Duodenal mucosa (tissue), 2 donors: ENCODE measurements at regions not wholly inside any gene's neighbourhood (a gene's known extent, or its start where the extent isn't known, plus 50 kb on each side); places are given as distances from the start of the nearest gene placed in this dataset.

ENCODE experiments used
- H3K27ac ChIP-seq: one replicate; pipeline ENCODE4 v1.7.0; 2013; ENCODE audit warnings: low read depth, low read length
- H3K27me3 ChIP-seq, 2 donors: one replicate each; pipeline ENCODE4 v1.7.0; 2013; ENCODE audit warnings: low read length in 2 of 2, control low read depth in 1 of 2; ENCODE audit not compliant: insufficient read depth in 2 of 2, control insufficient read depth in 1 of 2
- H3K36me3 ChIP-seq, 2 donors: one replicate each; pipeline ENCODE4 v1.7.0; 2013; ENCODE audit warnings: low read length in 2 of 2, control low read depth in 1 of 2; ENCODE audit not compliant: insufficient read depth in 2 of 2, control insufficient read depth in 1 of 2
- H3K4me1 ChIP-seq, 2 donors: one replicate each; pipeline ENCODE4 v1.7.0; 2013; ENCODE audit warnings: low read length in 2 of 2, control low read depth in 1 of 2; ENCODE audit not compliant: insufficient read depth in 2 of 2, control insufficient read depth in 1 of 2
- H3K4me3 ChIP-seq, 2 donors: one replicate each; pipeline ENCODE4 v1.7.0; 2013; ENCODE audit warnings: low read length in 2 of 2, low read depth in 1 of 2
- H3K9ac ChIP-seq, 2 donors: one replicate each; pipeline ENCODE4 v1.7.0; 2013; ENCODE audit warnings: low read length in 2 of 2, low read depth in 1 of 2
- H3K9me3 ChIP-seq, 2 donors: one replicate each; pipeline ENCODE4 v1.7.0; 2013; ENCODE audit warnings: low read length in 2 of 2, control low read depth in 1 of 2; ENCODE audit not compliant: control insufficient read depth in 1 of 2

DNA sequence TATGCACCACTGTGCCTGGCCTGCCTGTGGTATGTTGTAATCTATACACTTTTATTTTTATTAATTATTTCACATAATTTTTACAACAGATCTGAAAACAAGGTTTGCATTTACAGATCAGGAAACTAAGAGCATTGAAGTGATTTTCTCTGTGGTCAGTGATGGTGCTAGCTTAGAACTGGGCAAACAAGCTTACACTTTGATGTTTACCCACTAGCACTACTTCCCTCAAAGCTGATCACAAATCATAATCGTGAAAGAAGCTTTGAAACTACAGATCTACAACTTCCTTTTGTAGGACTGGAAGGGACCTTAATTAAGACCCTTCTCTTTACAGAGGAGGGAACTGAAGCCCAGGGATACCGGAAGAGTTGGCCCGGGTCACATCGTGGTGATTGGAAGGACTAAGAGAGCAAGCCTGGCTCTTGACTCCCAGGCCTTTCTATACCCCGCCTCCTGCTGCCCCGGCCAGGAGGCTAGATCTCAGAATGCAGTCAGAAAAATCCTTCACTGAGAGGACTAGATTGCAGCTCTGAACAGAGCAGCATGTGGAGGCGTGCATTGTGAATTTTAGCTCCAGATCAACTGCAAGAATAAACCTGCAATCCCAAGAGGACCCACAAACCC lies 93.7 kb upstream of the ZNF827 start:
- Histone ChIP-seq H3K36me3 (no peaks in the 10 kb centered on the region), H3K4me1 (peaks cover 26 to 31% of the 10 kb centered on the region in 2 donors), H3K9me3 (no peaks in the 10 kb centered on the region), H3K9ac (no peak overlapping the region), H3K27ac (no peak overlapping the region), H3K27me3 (no peaks in the 10 kb centered on the region), H3K4me3 (no peak overlapping the region)

DNA sequence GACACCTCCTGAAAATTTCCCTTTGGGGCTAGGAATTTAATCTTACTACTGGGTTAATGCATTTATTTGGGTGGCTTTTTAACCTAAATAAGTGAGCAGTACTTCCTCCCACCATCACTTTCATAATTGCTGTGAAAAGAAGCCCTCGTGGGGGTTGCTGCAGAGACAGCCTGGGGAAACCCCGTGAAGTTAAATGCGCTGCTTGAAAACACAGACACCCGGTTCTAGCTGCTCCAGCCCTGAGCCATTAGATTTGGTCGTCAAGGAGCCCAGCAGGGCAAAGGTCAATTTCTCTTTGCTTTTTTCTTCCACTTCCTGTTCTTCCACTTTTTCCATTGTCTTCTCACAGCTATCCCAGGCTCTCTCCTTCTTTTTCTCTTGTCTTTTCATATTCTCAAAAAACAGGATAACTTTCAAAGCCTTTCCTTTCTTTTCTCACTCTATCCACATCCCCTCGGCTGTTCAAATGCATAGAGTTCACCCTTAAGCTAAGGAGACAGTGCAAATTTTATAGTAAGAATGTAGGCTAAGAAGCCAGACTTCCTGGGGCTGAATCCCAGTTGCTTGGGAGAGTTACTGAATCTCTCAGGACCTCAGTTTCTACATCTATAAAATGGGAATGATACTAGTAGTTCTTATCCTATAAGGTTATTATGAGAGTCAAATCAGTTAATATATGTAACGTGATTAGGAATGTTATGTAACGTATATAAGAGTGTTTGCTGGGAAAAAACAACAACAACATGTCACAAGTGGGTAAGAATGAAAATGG lies 91.5 kb upstream of the ZNF827 start:
- Histone ChIP-seq H3K9ac (no peak overlapping the region), H3K4me1 (peaks cover 26 to 31% of the 10 kb centered on the region in 2 donors), H3K27me3 (no peaks in the 10 kb centered on the region), H3K9me3 (no peaks in the 10 kb centered on the region), H3K27ac (no peak overlapping the region), H3K36me3 (no peaks in the 10 kb centered on the region), H3K4me3 (no peak overlapping the region)

DNA sequence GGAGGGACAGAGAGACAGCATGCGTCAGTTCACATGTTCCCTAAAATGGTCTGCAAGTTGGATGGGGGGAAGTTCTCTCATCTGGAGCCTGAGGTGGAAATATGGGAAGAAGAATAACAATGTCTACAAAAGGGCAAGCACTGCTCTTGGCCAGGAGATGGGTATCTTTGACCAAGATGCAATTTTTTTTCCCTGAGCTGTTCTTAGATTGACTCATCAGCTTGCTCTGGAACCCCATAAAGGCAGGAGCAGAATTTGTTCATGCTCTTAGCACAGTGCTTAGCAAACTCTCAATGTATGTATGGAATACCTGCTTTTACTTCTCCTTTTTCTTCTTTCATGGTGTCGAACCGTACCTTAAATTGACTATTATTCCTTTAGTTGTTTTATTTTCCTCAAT lies 90.5 kb upstream of the ZNF827 start:
- no peaks in the 10 kb centered on the region for H3K36me3 ChIP-seq
- no peak overlapping the region for H3K9ac ChIP-seq
- no peaks in the 10 kb centered on the region for H3K9me3 ChIP-seq
- H3K27ac ChIP-seq: no peak overlapping the region
- peak overlapping the region in 1 of 2 donors; percentile 9 for H3K4me3 ChIP-seq
- peaks cover 26 to 31% of the 10 kb centered on the region in 2 donors for H3K4me1 ChIP-seq
- no peaks in the 10 kb centered on the region for H3K27me3 ChIP-seq

DNA sequence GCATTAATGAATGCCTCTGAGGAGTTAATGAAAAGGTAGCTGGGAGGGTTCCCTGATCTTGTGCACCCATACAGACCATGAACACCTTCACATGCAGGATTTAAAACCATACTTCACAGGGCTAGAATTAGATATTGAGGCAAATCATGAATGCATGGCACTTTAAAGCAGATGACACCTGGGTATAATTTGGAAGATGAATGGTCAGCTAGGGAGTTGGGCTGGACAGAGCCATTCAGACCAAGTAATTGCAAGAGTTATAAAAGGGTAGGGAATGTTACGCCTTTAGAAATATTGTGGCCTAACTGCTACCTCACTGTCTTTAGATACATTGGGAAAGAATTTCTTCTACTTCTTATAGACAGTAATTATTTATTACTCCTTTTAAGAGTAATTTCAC lies 89.1 kb upstream of the ZNF827 start:
- H3K27ac ChIP-seq: no peak overlapping the region
- no peak overlapping the region for H3K9ac ChIP-seq
- H3K9me3 ChIP-seq: no peaks in the 10 kb centered on the region
- H3K4me1 ChIP-seq: peaks cover 22 to 33% of the 10 kb centered on the region in 2 donors
- H3K4me3 ChIP-seq: no peak overlapping the region
- H3K27me3 ChIP-seq: no peaks in the 10 kb centered on the region
- H3K36me3 ChIP-seq: no peaks in the 10 kb centered on the region

DNA sequence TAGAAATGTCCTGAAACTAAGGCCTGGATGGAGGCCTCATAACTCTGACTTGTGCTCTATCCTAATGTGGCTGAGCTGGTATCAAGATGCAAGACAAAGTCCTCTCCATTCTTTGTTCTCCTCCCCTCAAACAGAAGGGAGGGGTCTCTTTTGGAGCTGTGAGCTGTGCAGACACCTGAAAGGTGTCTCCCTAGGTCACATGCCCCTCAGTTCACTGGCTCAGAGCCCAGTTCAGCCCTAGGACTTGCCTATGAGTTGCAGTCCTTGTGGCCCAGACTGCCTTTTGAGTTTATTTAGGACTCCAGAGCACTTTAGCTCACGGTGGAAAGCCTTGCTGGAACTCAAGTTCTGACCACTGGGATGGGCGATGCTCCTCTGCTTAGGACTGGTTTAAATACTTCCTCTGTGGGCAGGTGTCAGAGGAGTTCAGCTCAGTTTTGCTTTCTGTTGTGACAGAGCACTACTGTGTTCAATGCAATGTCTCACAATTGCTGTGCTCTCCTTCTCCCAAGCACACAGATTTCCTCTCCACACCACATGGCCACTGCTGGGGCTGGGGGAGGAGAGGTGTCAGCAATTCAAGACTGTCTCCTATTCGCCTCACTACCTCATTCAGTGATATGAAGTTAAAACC lies 84.8 kb upstream of the ZNF827 start:
- H3K9ac ChIP-seq: no peak overlapping the region
- no peak overlapping the region for H3K27ac ChIP-seq
- H3K36me3 ChIP-seq: no peaks in the 10 kb centered on the region
- H3K9me3 ChIP-seq: no peaks in the 10 kb centered on the region
- peaks cover 5 to 6% of the 10 kb centered on the region in 2 donors for H3K4me1 ChIP-seq
- H3K4me3 ChIP-seq: no peak overlapping the region
- H3K27me3 ChIP-seq: no peaks in the 10 kb centered on the region

DNA sequence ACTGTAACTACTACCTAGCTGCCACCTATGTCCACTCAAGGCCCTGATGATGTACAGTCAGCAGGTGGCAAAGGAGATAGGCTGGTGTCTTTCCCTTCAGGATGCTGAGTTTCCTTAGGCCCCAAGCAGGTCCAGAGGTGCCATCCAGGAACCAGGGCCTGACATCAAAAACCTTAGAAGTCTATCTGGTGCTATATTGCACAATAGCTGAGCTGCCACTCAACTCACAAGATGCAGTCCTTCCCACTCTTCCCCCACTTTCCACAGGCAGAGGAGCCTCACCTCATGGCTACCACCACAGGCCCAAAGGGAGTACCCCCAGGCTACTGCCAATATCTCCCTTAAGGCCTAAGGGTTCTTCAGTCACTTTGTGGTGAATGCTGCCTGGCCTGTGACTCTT lies 83.9 kb upstream of the ZNF827 start:
- Histone ChIP-seq H3K27me3 (no peaks in the 10 kb centered on the region), H3K9ac (no peak overlapping the region), H3K4me1 (peaks cover 5 to 6% of the 10 kb centered on the region in 2 donors), H3K36me3 (no peaks in the 10 kb centered on the region), H3K4me3 (no peak overlapping the region), H3K27ac (no peak overlapping the region), H3K9me3 (no peaks in the 10 kb centered on the region)

DNA sequence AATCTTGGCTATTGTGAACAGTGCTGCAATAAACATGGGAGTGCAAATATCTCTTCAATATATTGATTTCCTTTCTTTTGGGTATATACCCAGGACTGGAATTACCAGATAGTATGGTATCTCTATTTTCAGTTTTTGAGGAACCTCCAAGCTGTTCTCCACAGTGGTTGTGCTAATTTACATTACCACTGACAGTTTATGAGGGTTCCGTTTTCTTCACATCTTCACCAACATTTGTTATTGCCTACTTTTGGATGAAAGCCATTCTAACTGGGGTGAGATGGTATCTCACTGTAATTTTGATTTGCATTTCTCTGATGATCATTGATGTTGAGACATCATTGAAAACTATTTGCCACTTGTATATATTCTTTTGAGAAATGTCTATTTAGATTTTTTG lies 79.6 kb upstream of the ZNF827 start:
- peaks cover 0 to 2% of the 10 kb centered on the region in 2 donors for H3K4me1 ChIP-seq
- no peaks in the 10 kb centered on the region for H3K36me3 ChIP-seq
- H3K9me3 ChIP-seq: no peaks in the 10 kb centered on the region
- no peak overlapping the region for H3K27ac ChIP-seq
- H3K9ac ChIP-seq: no peak overlapping the region
- H3K27me3 ChIP-seq: no peaks in the 10 kb centered on the region
- H3K4me3 ChIP-seq: no peak overlapping the region

DNA sequence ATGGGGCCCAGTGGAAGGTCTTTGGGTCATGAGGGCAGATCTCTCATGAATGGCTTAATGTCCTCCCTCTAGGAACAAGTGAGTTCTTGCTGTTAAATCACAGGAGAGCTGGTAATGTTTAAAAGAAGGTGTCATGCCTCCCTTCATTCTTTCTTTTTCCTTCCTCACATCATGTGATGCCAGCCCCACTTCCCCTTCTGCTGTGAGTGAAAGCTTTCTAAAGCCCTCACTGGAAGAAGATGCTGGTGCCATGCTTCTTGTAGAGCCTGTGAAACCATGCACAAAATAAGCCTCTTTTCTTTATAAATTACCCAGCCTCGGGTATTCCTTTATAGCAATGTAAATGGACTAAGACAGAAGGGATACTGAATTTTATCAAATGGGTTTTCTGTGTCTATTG lies 66.1 kb upstream of the ZNF827 start:
- Histone ChIP-seq H3K36me3 (no peaks in the 10 kb centered on the region), H3K27ac (no peak overlapping the region), H3K9me3 (peaks cover 0 to 3% of the 10 kb centered on the region in 2 donors), H3K4me3 (no peak overlapping the region), H3K27me3 (no peaks in the 10 kb centered on the region), H3K9ac (no peak overlapping the region), H3K4me1 (no peaks in the 10 kb centered on the region)

DNA sequence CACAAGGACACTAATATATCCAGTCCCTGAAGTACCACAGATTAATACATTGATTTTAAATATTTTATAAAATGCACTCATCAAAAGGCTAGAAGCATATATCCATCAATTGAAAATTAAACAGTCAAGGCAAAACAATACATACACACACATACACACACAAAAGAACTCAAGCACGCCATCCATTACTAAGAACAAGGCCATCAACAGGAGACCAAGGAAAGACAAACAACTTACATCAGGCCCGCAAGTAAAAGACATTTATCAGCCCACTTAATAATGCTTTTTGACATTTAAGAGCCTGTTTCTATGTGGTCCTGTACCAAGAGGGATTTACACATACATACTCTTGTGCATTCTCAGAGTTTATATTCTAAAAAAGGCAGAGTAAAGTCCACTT lies 50.0 kb upstream of the ZNF827 start:
- Histone ChIP-seq H3K27ac (no peak overlapping the region), H3K36me3 (no peaks in the 10 kb centered on the region), H3K4me1 (no peaks in the 10 kb centered on the region), H3K4me3 (no peak overlapping the region), H3K9ac (no peak overlapping the region), H3K27me3 (no peaks in the 10 kb centered on the region), H3K9me3 (no peaks in the 10 kb centered on the region)
